ENCODE measurements at regions not wholly inside any gene's neighbourhood (a gene's known extent, or its start where the extent isn't known, plus 50 kb on each side); places are given as distances from the start of the nearest gene placed in this dataset.
A peak's percentile ranks its signal among the peaks of the same experiment; 100 is the strongest.
"Not testable (repeated sequence)": the region's sequence is repeated elsewhere in the genome, so short reads cannot be mapped to it uniquely, and the experiment has no call there.

DNA sequence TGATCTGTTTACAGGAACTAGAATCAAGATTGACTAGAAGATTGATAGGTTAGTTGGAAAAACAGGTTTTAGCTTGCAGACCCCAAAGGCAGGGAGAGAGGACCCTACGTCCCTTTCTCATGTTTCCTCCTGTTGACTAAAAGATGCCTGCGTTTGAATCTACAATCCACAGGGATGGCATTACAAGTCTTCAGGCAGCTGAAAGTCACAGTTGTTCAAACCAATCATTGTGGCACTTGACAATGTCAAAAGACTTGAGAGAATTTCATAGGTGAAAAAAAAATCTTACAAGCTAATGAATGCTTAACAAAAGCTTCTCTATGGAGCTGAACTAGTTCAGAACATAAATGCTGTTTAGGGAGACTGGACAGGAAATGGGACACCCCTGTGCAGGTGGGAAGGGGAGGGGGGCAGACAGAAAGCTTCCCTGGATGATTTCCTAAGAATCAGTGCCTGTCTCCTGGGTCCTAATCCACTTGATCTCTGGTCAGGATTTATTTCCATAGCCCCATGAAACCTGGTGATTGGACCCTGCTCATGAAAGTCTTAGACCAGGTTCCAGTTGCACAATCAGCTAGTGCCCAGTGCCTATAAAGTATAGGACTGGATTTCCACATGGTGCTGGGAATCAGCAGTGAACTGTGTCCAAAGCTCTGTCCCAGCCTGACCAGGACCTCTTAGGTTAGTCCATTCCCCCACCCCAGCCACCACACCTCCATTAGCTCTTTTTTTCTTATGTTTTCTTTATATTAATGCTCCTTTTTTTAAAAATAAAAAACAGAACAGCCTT is 91.6 kb upstream of the BCAR3 start:
- no peak for DNase-seq

DNA sequence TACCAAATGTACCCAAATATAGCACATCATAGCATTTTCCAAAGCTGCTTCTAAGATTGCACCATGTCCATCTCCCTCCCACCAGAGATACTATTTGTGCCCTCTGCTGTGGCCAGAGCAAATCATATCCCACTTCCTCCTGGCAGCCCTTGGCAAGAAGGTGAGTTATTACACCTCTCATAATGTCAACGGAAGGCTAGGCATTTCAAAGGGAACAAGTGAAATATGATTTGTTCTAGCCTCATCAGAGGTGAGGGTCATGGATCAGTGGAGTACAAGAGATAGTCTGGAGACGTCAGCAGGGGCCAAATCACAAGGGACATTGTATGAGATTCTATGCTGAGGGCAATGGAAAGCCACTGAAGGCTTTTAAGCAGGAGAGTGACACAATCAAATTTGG is 90.2 kb upstream of the BCAR3 start:
- DNase-seq: no peak

DNA sequence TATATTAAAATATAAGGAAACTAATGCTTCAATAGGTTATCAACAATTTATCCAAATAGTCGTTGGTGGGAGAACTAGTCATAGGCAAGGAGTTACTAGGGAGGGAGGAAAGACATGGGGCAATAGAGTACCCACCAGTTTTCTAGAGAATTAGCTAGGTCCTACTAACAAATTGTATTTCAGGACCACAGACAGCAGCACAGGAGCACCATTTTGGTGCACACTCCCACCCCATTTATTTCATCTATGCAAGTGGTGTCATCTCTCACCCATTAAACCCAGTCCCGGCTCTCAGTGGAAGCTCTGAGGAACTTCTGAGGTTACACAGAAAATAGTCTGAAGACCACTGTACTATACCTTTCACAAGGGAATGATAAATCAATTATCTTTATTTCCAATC is 89.0 kb upstream of the BCAR3 start:
- no peak for DNase-seq

DNA sequence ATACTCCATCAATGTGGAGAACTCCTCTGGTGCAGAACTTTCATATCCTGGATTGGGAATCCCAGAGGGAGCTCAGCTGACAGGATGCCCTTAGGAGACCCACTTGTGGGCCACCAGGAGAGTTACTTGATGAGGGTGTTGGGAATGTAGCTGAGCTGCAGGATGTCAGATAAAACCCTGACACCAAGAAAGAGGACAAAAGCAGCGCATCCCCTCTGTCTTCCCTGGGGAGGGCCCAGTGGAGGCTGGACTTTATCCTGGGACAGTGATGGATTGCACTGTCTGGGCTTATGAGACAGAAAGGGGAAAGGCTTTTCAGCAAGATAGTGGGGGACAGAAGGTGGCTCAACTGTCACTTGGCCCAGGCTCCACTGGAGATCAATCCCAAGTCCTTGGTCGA is 88.1 kb upstream of the BCAR3 start:
- no peak for DNase-seq

DNA sequence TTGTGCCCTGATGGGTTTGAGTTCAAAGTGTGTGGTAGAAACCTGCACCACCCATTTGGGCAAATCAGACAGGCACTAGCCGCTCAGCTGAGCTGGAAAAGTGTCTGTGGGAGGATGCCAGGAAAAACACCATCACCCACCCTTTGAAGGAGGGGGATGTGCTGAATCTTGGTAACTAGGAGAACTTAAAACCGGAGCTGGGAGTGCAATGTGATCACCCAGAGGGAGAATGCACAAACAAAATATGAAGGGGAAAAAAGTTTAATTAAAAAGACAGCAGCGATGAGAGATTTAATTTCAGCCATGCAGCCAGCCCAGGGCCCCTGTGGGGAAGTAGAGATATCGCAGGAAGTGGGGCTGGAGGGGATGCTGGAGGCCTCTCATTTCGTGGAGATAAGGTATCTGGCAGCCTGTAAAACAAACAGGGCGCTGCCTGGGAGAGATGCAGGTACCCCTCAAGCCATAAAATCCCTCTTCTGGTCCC is 86.8 kb upstream of the BCAR3 start:
- peak; percentile 22 for DNase-seq

DNA sequence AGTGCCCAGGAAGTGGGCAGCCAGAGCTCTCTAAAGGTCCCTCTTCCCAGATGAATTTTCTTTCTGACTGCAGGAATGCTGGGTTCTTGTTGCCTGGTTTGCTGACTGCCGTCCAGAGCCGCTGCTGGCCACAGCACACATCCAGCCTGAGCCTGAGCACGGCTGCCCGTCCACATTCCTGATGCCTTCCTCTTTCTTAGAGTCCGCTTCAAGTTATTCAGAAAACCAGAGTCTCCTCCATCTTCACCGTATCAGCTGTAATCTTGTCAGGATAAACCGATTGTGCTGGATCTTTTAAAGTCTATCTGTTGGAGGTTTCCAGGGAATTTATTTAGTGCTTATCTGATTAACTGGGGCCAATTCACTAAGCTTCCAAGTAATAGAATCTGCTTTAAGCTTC is 84.8 kb upstream of the BCAR3 start:
- no peak for DNase-seq

DNA sequence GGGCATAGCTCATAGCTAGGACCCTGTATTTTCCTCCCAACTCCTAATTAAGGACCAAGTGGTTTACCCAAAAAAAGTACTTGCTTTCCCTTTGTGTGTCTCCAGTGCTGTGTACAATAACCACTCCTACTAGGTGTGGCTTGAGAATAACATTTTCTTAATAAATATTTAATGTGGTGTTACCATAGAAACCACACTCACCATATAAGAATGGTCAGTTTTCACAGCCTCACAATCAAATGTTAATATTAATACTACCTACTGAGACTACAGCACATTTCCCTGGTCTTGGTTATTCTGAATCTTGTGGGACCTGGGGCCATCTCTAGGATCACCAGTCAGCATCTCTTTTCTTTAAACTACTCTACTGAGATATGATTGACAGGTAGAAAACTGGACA is 83.5 kb upstream of the BCAR3 start:
- DNase-seq: no peak

DNA sequence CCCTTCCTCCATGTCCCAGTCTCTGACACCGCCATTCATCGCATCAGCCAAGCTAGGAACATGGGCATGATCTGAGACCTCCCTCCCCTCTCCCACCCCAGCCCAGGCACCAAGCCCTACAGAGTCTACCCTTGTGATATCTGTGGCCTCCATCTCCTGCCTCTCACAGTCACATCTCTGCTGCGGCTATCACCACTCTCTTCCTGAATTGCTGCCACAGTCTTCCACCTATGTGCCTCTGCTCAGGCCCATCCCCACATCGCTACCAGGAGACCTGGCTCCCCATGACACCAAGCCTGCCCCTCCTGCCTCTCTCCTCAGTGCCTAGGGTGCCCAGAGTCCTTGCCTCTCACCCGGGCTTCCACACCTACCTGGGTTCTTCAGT is 82.7 kb upstream of the BCAR3 start:
- DNase-seq: no peak

DNA sequence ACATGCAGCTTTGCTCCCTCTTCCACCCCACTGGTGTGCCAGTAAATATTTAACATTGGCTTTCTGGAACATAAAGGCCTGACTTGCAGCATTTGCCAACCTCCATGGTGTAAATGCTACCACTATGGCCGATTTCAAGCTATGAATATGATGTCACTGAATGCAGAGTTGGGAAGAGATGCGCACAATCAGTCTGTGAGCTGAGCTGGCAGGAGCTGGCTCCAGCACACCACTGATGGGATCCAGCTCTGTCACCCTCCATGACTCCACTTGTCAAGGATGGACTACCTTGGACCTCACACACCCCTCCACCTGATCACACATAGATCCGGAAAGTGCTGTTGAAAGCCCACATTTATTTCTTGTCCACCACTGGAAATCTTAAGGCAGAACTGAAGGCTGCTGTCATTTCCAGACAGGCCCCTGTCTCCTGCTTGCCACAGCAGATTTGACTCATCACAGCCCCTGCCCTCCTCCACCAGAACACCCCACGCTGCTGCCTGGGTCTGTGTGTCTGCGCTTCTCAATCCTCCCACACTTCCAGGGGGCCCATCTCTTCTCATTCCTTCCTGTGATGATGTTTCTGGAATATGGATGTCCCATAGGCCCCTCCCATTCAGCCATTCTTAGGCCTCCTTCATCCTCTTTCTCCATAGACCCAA is 82.2 kb upstream of the BCAR3 start:
- DNase-seq: no peak

DNA sequence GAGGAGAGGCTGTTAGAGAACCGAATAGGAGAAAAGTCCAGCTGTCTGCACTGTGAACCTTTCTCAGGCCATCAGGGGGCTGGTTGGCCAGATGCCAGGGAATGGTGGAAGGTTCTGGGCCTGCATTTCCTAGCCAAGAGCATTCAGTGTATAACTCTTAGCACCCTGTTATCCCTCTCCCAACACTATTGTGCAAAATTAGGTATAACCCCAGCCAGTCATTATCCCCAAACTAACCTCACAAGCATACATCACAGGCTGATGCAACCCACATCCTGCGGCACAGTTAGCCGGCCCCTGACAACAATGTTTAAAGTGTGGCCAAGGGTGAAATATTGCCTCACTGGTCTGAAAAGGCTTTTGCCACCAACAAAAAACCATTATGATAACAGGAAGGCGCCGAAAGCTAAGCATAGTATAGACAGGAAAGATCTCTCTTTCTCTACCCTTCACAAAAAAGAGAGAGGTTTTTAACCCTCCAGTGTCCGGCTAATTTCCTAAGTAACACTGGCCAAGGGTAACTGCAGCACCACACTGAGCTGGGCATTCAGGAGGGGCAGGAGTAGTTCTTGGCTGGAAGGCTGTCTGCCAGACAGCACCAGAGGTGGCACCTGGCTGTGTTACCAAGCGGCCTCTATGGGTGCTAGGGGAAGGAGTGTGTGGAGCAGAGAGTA is 77.3 kb upstream of the BCAR3 start:
- DNase-seq: no peak

DNA sequence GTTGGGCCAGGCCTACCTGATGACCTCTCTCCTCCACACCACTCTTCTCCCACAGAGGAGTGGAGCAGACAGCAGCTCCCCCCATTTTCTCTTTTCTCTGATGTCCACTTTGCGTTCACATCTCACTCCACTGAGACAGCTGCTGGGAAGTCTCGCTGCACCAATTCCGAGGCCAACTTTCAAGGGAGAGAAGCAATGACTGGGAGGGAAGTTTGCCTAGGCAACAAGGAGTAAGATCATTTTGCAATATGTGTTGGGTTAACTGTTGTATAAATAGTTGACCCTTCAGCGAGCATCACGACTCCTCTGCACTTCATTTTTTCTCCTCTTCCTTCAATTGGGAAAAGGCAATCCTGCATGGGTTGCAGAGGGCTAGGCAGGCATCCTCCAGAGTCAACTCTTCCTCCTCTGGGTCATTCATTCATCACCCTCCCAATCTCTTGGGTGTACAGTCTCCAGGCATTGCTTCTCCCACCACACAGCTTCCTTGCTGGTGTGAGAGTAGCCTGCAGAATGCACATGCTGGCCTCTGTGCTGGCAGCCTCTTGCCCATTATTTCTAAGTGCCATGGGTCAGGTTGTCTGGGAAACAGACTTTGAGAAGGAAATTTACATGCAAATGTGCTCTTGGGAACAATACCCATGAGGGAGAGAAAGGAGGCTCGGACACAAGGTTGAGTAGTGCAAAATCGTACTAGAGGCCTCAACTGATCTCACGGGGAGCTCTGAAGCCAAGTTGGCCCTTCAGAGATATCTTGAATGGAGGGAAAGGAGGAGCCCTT is 75.8 kb upstream of the BCAR3 start:
- DNase-seq: no peak

DNA sequence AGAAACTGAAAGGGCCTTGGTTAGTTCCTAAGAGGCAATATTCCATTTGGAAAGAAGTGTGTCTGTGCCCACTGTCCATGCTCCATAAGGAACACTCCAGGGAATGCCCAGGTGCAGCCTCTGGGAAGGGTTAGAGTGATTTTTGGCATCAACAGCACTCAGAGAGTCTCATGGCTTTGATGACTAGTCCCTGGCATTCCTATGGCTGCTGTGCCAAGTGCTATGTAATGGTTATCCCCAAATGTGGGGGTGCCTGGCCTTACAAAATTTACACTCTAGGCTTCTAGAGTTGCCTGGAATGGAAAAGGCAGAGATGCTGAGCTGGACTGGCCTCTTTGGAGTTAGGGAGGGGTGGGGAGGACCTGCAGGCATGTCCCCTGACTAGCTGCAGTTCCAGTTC is 75.0 kb upstream of the BCAR3 start:
- no peak for DNase-seq

DNA sequence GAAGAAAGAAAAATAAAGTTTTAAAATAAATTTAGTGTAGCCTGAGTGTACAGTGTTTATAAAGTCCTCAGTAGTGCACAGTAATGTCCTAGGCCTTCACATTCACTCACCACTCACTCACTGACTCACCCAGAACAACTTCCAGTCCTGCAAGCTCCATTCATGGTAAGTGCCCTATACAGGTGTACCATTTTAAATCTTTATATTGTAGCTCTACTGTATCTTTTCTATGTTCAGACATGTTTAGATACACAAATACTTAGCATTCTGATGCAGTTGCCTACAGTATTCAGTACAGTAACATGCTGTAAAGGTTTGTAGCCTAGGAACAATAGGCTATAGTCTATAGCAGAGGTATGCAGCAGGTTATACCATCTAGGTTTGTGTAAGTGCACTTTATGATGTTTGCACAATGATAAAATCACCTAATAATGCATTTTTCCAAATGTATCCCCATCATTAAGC is 73.6 kb upstream of the BCAR3 start:
- DNase-seq: not testable (repeated sequence)

DNA sequence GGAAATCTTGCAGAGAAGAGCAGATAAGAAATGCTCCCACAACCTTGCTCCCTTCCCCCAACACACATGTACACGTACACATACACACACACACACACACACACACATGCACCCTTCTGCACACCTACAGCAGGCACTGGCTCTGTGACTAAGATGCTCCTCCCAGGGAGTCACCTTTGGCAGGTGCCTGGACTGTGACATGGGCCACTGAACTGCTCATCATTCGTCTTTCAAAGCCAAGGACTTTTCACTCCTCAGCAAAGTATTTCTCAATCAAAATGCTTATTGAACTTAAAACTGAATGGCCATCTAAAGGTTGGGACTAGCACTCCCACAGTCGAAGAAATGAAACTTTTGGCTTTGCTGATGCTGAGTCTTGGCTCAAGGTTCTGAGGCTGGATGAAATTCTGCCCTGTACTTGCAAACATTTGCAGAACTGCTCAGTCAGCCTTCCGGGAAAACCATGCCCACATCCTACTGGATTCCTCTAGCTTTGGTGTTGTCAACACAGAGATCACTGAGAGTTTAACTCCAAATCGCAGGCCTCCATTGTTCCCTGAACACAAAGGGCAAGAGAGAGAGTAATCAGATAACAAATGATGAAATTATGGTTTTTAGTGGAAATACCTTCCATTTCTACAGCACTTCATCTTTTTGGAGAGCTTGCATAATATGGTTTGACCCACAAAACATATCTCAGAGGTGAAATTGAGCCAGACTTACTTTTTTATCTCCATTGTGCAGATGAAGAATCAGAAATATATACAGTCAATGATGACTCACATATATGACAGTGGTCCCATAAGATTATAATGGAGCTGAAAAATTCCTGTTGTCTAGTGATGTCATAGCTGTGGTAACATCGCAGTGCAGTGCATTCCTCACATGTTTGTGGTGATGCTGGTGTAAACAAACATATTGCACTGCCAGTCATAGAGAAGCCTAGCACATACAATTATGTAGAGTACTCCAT is 72.4 kb upstream of the BCAR3 start:
- DNase-seq: no peak

DNA sequence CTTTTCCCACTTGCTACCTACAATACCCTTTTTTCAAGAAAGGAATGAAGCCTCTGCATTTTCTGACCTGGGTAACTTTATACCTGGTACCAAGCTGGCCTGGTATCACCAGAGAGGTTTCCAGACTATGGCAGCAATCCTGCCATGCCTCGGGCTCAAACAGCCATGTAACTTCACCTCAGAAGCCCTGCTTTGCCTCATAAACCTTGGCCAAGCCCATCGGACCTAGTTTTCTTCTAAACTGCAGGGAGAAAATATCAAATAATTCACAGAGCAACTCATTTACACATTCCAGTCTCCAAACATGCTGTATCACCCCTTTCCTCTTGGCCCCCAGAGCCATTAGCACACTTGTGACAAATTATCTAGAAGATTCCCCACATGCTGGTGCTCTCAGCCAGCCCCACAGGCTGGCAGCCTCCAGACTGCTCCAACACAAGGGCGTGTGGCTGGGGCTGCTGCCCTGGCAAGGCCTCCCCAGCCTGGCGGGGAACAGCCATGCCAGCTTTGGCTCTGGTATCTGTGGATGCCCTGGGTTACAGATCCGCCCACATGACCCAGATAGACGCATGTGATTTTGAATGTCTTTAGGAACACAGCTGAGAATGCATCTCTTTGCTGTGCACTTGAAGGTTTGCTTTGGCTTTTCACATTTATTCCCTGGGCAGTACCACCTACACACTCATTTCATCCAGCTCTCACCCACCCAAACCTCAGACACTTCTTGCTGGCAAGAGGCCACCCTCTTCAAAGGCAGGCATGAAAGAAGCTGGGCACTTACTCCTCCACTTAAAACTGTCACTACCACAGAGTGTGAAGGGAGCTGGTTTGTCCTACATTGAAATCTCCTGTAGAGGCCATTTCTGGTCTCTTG is 70.0 kb upstream of the BCAR3 start:
- DNase-seq: no peak

DNA sequence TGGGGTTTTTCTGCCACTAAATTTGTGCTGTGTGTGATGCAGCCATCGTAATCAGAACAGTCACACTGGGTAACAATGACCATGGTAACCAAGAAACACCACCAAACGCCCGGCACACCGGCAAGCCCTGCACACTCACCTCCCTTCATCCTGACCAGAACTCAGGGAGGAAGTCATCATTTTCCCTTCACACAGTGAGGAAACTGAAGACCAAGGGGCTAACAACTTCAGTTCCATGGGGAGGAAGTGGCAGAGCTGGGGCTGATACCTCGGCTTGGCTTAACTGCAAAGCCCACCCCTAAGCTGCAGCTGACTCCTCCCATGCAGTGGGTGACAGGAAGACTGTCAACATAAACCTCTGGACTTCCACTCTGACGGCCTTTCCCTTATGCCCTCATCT is 69.3 kb upstream of the BCAR3 start:
- no peak for DNase-seq

DNA sequence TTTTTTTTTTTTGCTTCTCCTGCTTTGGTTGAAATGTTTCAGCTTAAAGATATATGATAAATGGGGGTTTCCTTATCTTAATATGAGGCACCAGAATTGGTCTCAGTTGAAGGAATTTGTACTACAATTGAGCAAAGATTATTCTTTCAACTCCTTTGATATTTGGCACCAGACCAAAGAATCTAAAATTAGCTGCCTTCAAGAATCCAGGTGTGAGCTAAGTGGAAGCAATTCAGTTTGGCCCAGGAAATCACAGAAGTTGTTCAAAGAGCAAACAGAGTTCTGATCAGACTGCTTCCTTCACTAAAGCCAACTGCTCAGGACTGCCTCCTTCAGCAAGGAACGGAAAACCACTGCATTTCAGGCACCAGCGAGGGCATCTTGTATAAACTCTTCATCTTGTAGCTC is 68.3 kb upstream of the BCAR3 start:
- DNase-seq: no peak

DNA sequence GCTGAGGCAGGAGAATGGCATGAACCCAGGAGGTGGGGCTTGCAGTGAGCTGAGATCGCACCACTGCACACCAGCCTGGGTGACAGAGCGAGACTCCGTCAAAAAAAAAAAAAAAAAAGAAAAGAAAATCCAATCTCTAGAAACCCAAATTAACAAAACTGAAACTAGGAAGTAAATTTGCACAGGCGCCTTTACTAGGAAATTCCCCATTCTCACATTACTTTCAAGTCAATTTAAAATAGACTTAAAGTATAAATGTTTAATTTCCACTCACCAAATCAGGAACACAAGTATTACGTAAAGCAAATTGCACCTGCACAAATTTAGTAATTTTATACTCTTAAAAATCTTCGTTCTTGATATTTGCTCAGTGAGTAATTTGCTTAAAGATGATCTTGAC is 67.8 kb upstream of the BCAR3 start:
- DNase-seq: no peak

DNA sequence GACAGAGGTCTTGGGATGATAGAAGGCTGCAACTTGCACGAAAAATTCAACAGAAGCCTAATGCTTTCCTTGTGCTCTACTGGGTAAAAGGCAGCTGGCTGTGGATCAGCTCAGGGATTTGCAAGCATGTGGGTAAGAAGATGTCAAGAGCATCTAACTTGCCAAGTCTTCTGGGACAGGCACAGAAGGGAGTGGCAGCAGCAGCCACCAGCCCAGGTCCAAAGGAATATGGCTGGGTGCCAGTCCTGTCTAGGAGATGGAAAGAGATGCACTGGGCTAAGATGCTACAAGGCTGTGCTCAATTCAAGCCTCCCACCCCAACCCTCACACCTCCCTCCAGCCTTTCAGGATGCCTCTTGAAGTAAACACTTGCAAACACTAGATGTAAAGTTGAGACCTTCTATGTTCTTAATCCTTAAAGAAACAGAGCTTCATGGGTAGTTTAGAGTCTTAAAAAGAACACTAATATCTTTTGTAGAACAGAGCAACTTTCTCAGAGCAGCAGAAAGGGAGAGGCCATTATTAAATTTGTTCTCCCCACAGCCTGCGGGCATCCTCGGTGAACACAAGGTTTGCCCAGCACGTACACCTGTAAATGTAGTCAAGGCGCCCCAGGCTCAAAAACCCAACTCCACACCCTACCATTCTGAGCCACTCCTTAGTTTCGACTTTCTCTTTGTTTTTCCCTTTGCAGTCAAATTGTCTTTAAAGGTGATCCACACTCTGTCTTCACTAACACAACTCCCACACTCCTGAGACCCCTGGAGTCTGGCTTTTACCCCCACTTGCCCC is 64.6 kb upstream of the BCAR3 start:
- peak; percentile 69 for DNase-seq

All from NCI-H446 treated with DMSO at 0.1 percent for 48 hours (cell line).